ELF-1 (cell line): ENCODE measurements at regions not wholly inside any gene's neighbourhood (a gene's known extent, or its start where the extent isn't known, plus 50 kb on each side); places are given as distances from the start of the nearest gene placed in this dataset.

ENCODE experiments used
- DNase-seq: peaks from one replicate; pipeline ENCODE4 v3.0.0-alpha.2; 2016; ENCODE audit warnings: low read depth, low spot score

DNA sequence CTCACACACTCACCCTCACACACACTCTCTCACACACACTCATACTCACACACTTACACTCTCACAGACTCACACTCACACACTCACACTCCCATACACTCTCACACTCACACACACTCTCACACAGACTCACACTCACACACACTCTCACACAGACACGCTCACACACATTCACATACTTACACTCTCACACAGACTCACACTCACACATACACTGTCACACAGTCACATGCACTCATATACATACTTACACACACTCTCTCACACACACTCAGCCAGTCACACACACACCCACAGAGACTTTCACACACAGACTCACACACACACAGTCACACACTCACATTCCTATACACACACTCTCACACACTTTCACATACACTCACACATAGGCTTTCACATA lies 1478.8 kb downstream of the BRD1 start:
- no peak for DNase-seq

DNA sequence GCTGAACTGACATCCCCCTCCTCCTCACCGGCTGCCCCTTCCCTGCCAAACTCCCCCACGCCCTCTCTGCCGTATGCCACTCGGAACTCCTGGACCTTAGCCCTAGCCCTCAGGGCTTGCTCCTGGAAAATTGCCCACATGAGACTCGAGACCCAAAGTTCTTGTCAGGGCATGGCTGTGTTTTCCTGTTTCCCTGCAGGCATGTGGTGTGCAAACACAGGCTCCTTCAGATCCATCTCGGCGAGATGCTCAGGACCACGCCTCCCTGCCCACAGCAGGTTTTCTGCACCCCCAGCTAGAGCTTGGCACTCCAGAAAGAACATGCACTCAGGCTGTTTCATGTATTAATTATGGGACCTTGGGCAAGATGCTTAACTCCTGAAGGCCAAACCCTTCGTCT lies 1480.4 kb downstream of the BRD1 start:
- no peak for DNase-seq

DNA sequence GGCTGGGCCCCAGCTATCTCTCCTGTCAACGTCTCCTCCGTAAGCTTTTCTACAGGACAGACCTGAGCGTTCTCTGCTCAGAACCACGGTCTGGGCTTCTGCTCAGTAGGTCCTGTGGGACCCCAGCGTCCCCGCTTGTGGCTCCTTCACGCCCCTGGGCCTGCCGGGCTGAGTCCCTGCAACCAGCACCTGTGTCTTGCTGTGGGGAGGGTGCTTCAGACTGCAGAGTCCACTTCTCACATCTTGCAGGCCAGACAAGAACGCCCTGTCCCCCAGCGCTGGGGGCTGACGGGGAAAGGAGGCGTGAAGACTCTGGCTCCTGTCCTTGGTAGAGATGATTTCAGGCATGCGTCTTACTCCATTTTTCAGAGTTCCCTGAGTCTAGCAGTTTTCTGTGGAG lies 1480.8 kb downstream of the BRD1 start:
- DNase-seq = no peak

DNA sequence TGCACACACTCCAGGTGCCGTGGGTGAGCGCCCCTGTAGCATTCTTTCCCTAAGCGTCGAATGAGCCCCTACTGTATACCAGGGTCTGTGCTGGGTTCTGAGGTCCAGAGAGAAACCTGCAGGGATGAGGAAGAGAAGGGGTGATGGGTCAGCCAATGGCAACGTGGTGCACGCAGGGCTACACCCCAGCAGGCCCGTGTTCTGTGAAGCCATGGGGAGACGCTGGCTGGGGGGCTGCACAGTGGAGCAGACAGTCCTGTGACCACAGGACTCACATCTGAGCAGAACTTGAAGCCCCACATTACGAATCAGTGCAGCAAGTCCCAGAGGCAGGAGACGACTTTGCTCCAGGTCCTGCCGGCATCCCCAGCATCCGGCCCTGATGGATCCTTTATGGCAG lies 1481.4 kb downstream of the BRD1 start:
- DNase-seq = no peak

DNA sequence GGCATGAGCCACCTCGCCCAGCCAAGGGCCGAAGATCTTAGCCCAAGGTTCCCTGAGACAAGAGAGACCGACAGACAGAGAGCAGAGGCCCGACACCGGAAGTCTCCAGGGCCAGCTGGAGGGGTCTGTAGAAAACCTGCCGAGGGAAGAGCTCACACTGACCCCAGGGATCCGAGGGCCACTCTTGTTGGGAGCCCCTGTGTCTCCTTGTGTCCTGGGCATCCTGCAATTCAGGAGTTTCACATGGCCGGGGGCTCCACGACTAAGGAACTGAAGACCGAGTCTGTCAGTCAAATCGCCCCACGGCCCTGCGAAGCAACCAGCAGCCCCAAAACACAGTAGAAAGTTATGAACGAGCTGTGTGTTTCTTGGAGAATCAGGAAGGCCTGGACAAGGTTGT lies 1482.0 kb downstream of the BRD1 start:
- no peak for DNase-seq

DNA sequence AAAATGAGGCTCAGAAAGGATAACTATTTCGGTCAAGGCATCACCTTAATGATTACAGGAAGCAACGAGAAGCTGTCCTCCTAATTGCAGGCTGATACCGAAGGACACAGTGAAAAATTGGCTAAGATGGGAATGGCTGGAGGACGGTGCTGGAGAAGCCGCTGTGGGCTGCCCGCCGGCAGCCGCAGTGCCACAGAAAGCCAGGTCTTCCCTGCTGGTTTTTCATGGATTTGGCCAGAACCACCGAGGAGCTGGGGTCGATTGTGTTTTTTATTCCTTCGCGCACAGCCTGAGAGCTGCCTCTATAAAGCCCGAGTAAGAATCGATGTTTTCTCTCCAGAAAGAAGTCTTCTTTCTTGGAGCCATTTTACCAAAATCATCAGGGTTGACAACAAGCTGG lies 1484.2 kb downstream of the BRD1 start:
- DNase-seq = no peak

DNA sequence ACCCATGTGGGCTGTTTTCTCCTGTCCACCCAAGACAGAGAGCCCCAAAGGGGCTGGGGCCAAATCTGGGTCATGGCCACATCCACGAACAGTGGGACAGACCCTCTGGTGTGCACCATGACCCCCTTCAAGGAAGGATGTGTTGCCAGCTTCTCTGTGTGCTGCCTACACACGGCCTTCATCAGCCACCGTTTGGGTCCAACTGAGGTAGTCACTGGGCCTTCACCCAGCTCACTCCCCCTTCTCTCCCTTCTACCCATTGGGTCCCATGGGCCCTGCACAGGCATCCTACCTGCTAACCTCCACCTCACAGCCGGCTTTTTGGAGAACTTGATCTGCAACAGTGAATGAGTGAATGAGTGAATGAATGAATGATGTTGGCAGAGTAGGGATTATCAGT lies 1484.9 kb downstream of the BRD1 start:
- DNase-seq = no peak

DNA sequence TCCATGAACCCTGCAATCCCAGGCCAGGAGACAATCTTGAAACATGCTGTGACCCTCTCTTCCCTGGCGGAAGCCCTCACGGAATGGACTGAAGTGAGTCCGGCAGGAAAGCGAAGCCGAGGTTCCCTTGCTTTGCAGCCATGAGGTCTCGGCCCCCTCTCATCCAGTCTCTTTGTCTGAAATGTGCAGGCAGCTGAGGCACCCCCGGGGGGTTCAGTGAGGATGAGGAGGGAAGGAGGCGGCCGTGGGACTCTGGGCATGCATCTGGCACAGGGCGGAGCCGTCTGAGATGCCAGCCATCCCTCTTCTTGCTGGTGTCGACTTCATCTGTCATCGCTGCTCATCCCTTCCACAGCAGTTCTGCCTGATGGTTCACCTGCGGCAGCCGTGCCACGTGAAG lies 1485.7 kb downstream of the BRD1 start:
- DNase-seq = no peak

DNA sequence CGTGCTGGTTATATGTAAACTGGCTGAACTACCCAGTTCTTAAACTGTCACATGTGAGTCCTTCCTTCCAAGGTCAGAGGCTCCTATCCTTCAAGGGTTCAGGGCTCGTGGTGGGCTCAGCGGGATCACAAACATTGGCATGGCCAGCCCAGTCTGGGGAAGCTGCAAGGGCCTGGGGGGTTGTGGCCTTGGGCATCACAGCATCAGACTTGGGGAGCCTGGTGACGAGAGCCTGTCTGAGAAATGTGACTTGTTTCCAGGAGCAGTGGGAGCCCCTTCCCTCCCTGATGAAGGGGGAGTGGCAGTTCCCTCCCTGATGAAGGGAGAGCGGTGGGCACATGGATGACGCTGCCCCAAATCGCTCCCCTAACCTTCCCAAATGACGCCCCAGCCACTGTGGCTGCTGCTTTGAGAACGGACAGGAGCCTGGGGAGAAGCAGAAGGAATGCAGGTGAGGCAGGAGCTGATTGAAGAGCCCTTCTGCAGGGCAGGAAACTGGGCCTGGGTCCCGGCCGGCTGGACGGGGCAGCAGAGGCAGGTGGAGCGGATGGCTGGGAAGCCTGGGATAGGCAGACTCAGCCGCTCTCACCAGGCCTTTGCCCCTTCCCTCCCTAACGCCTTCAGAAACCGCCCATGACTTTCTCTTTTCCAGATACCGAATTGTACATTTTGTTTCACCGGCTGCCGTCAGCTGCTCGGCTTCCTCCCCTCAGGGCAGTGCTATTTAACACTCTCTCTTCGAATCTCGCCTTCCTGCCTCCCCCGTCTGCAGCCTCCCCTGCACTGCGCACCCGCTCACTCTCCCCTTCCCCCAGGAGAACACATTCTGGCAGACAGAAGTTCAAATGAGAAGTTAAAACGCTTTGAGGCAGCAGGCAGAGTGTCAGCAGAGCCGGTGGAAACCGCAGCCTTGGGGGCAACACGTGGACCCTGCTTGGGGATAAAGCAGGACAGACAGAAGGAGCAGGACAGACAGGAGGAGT lies 1486.7 kb downstream of the BRD1 start:
- DNase-seq = peak; percentile 67

DNA sequence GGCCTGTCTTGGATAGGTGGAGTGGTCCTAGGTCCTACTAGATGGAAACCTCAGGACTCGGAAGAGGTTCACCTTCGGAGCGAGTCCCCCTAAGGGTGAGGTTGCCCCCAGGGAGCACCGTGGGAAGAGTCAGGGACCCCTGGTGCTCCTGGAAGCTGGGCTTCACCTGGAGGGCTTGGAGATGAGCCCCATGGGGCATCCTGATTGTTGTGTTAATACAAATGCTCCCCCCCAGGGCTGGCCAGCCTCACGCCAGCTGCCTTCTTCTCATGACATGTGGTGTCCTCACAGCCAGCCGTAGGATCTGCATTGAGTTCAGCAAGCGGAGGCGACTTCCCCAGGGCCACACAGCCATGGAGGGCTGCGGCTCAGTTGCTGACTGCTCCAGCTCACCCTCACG lies 1487.5 kb downstream of the BRD1 start:
- peak; percentile 25 for DNase-seq

DNA sequence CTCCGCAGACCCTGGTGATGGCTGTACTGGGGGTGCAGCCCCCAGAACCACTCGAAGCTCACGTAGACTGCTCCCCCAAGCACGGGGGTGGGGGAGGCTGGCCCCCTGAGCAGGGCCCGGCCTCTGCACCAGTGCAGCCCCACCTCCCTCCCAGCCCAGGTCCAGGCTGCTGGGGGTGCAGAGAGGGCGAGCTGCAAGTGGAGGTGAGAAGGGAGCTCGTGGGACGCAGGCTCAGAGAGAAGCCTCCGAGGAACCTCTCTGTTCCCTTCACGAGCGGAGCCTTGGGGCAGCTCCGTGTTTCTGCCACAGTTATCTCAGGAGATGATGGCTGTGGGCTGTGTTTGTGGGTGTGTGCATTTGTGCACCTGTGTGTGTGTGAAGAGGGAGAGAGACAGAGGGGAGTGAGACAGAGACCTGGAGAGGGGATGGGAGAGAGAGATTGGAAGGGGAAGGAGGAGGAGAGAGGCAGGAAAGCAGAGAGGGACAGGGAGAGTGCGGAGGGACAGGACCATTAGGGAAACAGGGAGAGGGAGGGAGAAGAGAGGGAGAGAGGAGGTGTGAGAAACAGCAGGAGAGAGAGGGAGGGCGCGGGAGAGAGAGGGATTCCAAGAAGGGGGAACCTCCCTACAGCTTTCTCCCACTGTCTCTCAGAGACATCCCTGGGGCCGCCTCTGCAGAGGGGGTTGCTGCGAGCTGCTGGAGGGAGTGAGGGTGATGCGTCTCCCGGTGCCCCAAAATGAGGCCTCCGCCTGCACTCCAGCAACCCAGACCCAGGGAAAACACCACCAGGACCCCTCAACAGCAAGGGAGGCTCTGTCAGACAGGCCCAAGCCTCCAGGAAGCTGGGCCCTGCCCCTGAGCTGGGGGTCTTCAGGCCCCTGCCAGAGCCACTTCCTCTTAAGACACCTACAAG lies 1488.6 kb downstream of the BRD1 start:
- no peak for DNase-seq

DNA sequence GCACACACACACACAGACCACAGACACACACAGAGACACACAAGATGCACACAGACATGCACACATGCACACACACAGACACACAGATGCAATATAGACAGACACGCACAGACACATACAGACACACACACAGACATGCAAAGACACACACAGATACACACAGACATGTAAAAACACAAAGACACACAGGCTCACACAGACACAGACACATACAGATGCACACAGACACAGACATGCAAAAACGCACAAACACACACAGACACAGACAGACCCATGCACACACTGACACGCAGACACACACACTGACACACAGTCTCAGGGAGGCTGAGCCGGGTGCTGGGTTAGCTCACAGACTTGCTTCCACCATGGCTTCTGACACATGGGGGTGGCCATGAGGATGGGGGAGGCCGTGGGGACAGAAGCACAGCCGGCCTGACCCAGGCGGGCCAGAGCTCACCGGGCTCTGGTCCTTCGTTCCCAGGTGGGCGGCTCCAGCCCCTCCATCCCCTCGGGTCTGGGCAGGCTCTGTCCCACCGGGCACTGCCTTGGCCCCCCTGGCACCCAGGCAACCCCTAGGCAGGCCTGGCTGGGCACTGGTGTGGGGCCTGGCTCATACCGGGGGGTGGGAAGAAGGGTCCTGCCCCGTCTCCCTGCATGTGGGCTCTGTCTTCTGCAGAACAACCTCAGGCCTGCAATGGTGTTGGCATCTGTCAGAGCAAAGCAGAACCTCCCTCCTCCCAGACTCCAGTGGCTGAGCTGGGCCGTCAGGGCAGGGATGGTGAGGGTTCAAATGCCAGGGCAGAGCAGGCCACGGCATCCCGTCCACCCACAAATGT lies 1489.5 kb downstream of the BRD1 start:
- DNase-seq = no peak

DNA sequence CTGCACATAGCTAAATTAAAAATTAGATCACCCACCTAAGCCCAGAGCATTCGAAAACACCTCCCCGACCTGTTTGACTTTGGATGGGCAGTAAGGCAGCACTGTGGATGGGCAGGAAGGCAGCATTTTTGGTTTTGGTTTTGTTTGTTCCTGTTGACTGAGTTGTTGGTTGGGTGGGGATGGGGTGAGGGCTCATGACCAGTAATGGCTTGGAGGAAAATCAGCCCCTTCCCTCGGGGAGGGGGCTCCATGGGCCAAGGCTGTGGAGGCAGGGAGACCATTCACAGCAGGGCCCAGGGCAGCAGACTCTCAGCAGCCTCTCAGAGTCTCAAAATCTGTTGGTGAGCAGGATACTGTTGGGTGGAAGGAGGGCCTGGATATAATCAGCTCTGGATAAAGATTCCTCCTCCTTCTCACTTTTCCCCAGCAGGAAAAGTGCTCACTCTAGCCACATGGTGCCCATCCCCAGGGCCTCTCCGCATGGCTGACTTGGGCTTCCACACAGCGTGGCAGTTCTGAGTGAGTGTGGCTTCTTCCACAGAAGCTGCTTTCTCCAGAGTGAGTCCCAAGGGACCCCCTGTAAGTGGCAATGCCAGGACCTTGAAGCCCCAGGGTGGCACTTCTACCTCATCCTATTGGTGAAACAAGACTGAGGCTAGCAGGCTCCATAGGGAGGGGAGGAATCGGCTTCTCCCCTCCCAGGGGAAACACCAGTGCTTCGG lies 1491.2 kb downstream of the BRD1 start:
- DNase-seq = no peak

DNA sequence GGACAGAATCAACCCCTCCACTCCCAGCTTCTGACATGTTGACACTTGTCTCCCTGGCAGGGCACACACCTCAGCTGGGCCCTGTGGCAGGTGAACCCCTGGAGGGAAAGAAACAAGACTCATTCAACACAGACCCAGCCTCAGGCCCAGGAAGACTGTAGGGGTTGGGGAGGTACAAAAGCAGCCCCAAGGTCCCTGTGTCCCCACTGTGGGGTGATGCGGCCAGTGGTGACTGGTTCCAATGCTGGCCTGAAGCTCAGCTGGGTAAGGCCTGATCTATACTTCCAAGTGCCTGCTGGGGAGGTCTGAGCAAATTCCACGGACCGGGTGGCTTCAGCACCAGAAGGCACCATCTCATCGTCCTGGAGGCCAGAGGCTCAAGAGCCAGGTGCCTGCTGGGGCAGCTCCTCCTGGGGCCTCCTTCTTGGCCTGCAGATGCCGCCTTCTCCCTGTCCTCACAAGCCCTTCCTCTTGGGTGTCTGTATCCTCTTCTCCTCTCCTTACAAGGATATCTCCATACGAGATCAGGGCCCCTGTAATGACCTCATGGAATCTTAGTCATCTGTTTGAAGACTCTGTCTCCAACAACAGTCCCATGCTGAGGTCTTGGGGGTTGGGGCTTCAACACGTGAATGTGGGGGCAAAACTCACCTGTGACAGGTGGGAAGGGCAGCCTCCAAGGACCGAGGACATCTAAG lies 1492.1 kb downstream of the BRD1 start:
- DNase-seq = no peak

DNA sequence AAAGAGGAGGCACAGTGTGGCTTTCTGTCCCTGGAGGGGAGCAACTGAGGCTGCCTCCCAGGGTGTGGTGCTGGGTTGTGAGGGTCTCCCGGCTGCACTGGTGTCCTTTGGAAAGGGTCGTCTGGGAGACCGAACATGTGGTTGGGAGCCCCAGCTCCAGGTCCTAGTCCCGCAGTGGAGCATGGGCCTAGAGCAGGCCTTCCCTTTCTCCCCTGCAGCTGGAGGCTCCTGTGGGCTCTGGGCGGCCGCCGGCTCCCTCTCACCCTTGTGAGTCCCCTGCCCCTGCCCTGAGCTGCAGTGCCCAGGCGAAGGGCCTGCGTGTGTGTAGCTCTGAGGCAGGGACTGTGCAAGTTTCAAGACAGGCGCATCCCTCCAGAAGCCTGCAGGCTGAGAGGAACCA lies 1492.7 kb downstream of the BRD1 start:
- DNase-seq = no peak

DNA sequence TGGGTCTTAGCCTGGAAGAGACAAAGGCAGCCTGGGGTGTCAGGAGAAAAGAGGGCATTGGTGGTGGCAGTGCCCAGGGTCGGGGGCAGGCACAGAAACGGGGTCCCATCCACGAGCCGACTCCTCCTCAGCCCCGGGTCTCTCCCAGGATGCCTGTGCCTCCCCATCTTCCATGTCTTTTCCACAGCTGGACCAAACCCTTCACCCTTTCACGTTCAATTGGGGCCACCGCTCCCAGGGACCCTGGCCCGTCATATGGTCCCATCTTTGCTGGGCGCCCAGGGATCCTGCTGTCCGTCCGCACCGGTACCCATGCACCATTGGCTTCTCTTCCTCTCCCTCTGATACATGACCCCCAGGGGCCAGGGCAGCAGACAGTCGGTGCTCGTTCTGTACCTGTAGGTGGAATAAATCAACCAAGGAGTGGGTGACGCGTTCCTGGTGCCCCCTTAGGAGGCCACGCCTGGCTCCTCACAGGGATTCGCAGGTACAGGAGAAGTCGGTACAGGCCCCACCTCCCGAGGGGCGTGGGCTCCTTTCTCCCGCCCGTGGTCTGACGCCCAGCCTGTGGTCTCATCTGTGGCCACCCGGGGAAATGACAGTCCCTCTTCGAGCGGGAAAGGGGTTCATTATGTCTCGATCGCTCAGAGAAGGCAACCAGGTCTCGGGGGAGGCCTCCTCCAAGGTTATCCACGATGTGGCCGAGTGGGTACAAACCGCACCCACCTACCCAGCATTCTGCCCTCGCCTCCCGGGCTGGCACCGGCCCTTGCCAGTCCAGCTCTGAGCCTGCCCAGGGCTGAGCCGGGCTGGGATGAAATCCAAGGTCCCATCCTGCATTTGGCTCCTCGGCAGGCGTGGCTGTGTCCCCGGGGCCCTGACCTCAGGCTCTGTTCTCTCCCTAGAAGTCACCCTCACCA lies 1493.6 kb downstream of the BRD1 start:
- no peak for DNase-seq

DNA sequence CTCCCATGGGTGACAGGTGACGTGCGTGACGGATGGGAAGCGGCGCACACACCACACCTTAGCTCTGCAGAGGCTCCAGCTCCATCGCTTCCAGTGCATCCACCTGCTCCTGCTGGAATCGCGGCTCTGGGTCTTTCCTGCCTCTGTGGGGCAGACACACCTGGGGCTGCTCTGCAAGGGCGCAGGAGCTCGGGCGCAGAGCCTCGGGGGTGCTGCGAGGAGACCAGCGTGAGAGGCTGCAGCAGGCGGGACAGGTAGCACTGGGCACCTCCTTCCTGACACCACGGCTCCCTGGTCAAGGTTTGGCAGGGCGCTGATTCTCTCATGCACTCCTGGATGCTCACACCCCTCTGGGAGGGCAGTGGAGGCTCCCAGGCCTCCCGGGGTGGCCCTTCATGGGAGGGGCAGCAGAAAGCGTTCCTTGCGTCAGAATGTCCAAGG lies 1494.3 kb downstream of the BRD1 start:
- no peak for DNase-seq

DNA sequence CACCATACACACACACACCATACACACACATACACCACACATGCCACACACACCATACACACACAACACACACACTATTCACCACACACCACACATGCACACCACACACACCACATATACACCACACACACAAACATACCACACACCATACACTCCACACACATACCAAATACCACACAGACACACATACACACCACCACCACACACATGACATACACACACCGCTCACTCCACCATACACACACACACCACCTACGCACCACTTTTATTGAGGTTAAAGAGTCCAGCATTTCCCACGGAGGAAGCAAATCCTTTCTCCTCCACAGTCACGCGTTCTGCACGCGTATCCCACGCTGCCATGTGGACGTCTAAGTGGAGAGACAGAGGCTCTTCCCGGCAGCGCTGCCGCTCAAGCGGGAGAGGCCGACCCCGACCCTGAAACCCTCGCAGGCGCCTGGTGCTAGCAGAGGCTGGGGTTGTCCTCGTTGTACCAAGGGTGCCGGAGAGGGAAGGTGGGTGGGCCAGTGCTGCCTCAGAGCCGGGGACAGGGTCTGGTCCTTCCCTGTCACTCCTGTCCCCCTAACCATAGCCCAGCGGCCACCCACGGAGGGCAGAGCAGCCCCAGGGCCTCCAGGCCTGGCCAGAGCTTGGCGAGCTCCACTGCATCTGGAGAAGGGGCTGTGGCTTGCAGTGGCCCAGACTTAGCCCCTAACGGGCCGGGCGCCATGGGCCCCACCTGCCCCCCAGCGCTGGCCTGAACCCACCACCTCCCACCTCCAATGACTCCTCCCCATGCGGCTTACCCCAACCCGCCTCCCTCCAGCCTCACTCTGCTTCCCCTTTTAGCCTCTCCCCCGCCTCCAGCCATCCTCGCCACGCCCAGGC lies 1495.0 kb downstream of the BRD1 start:
- no peak for DNase-seq
